ENCODE measurements at regions not wholly inside any gene's neighbourhood (a gene's known extent, or its start where the extent isn't known, plus 50 kb on each side); places are given as distances from the start of the nearest gene placed in this dataset.

GRCh38 chr9:28714188-28714587 lies 1140.9 kb upstream of the C9orf72 start:
- no peaks in the 10 kb centered on the region for H3K27me3 ChIP-seq (ENCODE audit: insufficient read depth, low read length)
- no peaks in the 10 kb centered on the region for H3K79me2 ChIP-seq (ENCODE audit: control insufficient read depth, insufficient read depth, low read length, poor library complexity)
- no peak overlapping the region for H2BK5ac ChIP-seq (ENCODE audit: low read depth, low read length, poor library complexity)
- H3K27ac ChIP-seq (ENCODE audit: low read depth, low read length) = no peak overlapping the region
- no peak overlapping the region for H3K23ac ChIP-seq (ENCODE audit: low read length)
- no peak overlapping the region for H2BK120ac ChIP-seq (ENCODE audit: insufficient read depth, low read length, poor library complexity)
- H3K4ac ChIP-seq (ENCODE audit: low read depth, low read length) = no peak overlapping the region
- H3K18ac ChIP-seq (ENCODE audit: low read length) = no peak overlapping the region
- no peak overlapping the region for H4K12ac ChIP-seq (ENCODE audit: low read depth, low read length)
- no peaks in the 10 kb centered on the region for H3K36me3 ChIP-seq (ENCODE audit: control insufficient read depth in 1 of 2, insufficient read depth in 2 of 2, low read length in 2 of 2)
- H3K9me3 ChIP-seq (ENCODE audit: insufficient read depth, low read depth, low read length) = no peaks in the 10 kb centered on the region
- H3K4me2 ChIP-seq (ENCODE audit: low read length) = no peak overlapping the region
- no peak overlapping the region for H3K14ac ChIP-seq (ENCODE audit: low read length)
- H2BK12ac ChIP-seq (ENCODE audit: low read length) = no peak overlapping the region
- H3K9ac ChIP-seq (ENCODE audit: low read length) = no peak overlapping the region
- H3K4me1 ChIP-seq (ENCODE audit: control insufficient read depth in 1 of 2, insufficient read depth in 2 of 2, low read length in 2 of 2) = no peaks in the 10 kb centered on the region
- no peak overlapping the region for H2AK5ac ChIP-seq (ENCODE audit: low read length)
- no peaks in the 10 kb centered on the region for H3K79me1 ChIP-seq (ENCODE audit: low read length)
- H4K8ac ChIP-seq (ENCODE audit: low read depth, low read length) = no peak overlapping the region
- WGBS (ENCODE audit: extremely low coverage, insufficient coverage, insufficient read length) = no CpG with 5 or more reads among the region's 3 CpGs
- DNase-seq = no peak
- H3K4me3 ChIP-seq (ENCODE audit: low read depth, low read length) = no peak overlapping the region
- H2AFZ ChIP-seq (ENCODE audit: insufficient read depth, low read length, poor library complexity) = no peak overlapping the region
- H4K91ac ChIP-seq (ENCODE audit: low read depth, low read length) = no peak overlapping the region

DNA sequence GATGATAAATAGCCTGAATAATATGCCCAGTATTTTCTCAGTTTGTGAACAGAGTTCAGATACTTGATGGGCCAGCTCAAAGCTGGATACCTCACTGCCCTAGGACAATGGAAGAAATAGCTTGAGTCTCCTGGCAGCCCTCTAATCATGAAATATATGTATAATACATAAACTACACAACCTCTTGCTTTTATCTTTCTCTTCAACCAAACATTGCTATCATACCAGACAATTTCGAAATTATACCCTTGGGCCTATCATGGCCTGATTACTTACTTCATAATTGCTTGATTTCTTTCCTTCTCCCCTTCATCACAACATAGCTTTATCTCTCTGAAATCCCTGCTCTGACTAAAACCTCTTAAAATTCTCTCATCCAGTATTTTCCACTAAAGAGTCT lies 1144.9 kb upstream of the C9orf72 start:
- Histone ChIP-seq H3K9me3 (ENCODE audit: insufficient read depth, low read depth, low read length) (no peaks in the 10 kb centered on the region), H3K9ac (ENCODE audit: low read length) (no peak overlapping the region), H3K23ac (ENCODE audit: low read length) (no peak overlapping the region), H2BK12ac (ENCODE audit: low read length) (no peak overlapping the region), H2BK5ac (ENCODE audit: low read depth, low read length, poor library complexity) (no peak overlapping the region), H3K27me3 (ENCODE audit: insufficient read depth, low read length) (no peaks in the 10 kb centered on the region), H3K36me3 (ENCODE audit: control insufficient read depth in 1 of 2, insufficient read depth in 2 of 2, low read length in 2 of 2) (no peaks in the 10 kb centered on the region), H4K8ac (ENCODE audit: low read depth, low read length) (no peak overlapping the region), H2AFZ (ENCODE audit: insufficient read depth, low read length, poor library complexity) (no peak overlapping the region), H4K12ac (ENCODE audit: low read depth, low read length) (no peak overlapping the region), H3K14ac (ENCODE audit: low read length) (no peak overlapping the region), H3K27ac (ENCODE audit: low read depth, low read length) (no peak overlapping the region), H3K4me3 (ENCODE audit: low read depth, low read length) (no peak overlapping the region), H4K91ac (ENCODE audit: low read depth, low read length) (no peak overlapping the region), H3K4ac (ENCODE audit: low read depth, low read length) (no peak overlapping the region), H2BK120ac (ENCODE audit: insufficient read depth, low read length, poor library complexity) (no peak overlapping the region), H3K4me2 (ENCODE audit: low read length) (no peak overlapping the region), H3K18ac (ENCODE audit: low read length) (no peak overlapping the region), H2AK5ac (ENCODE audit: low read length) (no peak overlapping the region), H3K79me2 (ENCODE audit: control insufficient read depth, insufficient read depth, low read length, poor library complexity) (no peaks in the 10 kb centered on the region), H3K4me1 (ENCODE audit: control insufficient read depth in 1 of 2, insufficient read depth in 2 of 2, low read length in 2 of 2) (no peaks in the 10 kb centered on the region), H3K79me1 (ENCODE audit: low read length) (no peaks in the 10 kb centered on the region)
- no peak for DNase-seq
- no CpG with 5 or more reads among the region's 1 CpG for WGBS (ENCODE audit: extremely low coverage, insufficient coverage, insufficient read length)

- Histone ChIP-seq H3K18ac (ENCODE audit: low read length) (no peak overlapping the region), H3K27me3 (ENCODE audit: insufficient read depth, low read length) (no peaks in the 10 kb centered on the region), H3K79me1 (ENCODE audit: low read length) (no peaks in the 10 kb centered on the region), H3K4me2 (ENCODE audit: low read length) (no peak overlapping the region), H2AK5ac (ENCODE audit: low read length) (no peak overlapping the region), H2BK5ac (ENCODE audit: low read depth, low read length, poor library complexity) (no peak overlapping the region), H3K36me3 (ENCODE audit: control insufficient read depth in 1 of 2, insufficient read depth in 2 of 2, low read length in 2 of 2) (no peaks in the 10 kb centered on the region), H2BK120ac (ENCODE audit: insufficient read depth, low read length, poor library complexity) (no peak overlapping the region), H4K91ac (ENCODE audit: low read depth, low read length) (no peak overlapping the region), H3K79me2 (ENCODE audit: control insufficient read depth, insufficient read depth, low read length, poor library complexity) (no peaks in the 10 kb centered on the region), H2BK12ac (ENCODE audit: low read length) (no peak overlapping the region), H3K14ac (ENCODE audit: low read length) (no peak overlapping the region), H3K23ac (ENCODE audit: low read length) (no peak overlapping the region), H4K8ac (ENCODE audit: low read depth, low read length) (no peak overlapping the region), H3K4ac (ENCODE audit: low read depth, low read length) (no peak overlapping the region), H2AFZ (ENCODE audit: insufficient read depth, low read length, poor library complexity) (no peak overlapping the region), H3K4me3 (ENCODE audit: low read depth, low read length) (no peak overlapping the region), H3K9me3 (ENCODE audit: insufficient read depth, low read depth, low read length) (no peaks in the 10 kb centered on the region), H4K12ac (ENCODE audit: low read depth, low read length) (no peak overlapping the region), H3K4me1 (ENCODE audit: control insufficient read depth in 1 of 2, insufficient read depth in 2 of 2, low read length in 2 of 2) (no peaks in the 10 kb centered on the region), H3K9ac (ENCODE audit: low read length) (no peak overlapping the region), H3K27ac (ENCODE audit: low read depth, low read length) (no peak overlapping the region)
- DNase-seq = no peak
- no CpG with 5 or more reads among the region's 1 CpG for WGBS (ENCODE audit: extremely low coverage, insufficient coverage, insufficient read length)
Measured at GRCh38 chr9:28720746-28721145, 1147.5 kb upstream of the C9orf72 start.

- no peak for DNase-seq
- H3K36me3 ChIP-seq (ENCODE audit: control insufficient read depth in 1 of 2, insufficient read depth in 2 of 2, low read length in 2 of 2) = no peaks in the 10 kb centered on the region
- no peak overlapping the region for H3K18ac ChIP-seq (ENCODE audit: low read length)
- H3K4me1 ChIP-seq (ENCODE audit: control insufficient read depth in 1 of 2, insufficient read depth in 2 of 2, low read length in 2 of 2) = no peaks in the 10 kb centered on the region
- no peak overlapping the region for H2BK120ac ChIP-seq (ENCODE audit: insufficient read depth, low read length, poor library complexity)
- H3K4me2 ChIP-seq (ENCODE audit: low read length) = no peak overlapping the region
- no peaks in the 10 kb centered on the region for H3K79me1 ChIP-seq (ENCODE audit: low read length)
- H3K4ac ChIP-seq (ENCODE audit: low read depth, low read length) = no peak overlapping the region
- H3K14ac ChIP-seq (ENCODE audit: low read length) = no peak overlapping the region
- no peak overlapping the region for H2AFZ ChIP-seq (ENCODE audit: insufficient read depth, low read length, poor library complexity)
- H4K12ac ChIP-seq (ENCODE audit: low read depth, low read length) = no peak overlapping the region
- no peak overlapping the region for H4K8ac ChIP-seq (ENCODE audit: low read depth, low read length)
- H3K79me2 ChIP-seq (ENCODE audit: control insufficient read depth, insufficient read depth, low read length, poor library complexity) = no peaks in the 10 kb centered on the region
- H3K4me3 ChIP-seq (ENCODE audit: low read depth, low read length) = no peak overlapping the region
- H2BK5ac ChIP-seq (ENCODE audit: low read depth, low read length, poor library complexity) = no peak overlapping the region
- no peaks in the 10 kb centered on the region for H3K27me3 ChIP-seq (ENCODE audit: insufficient read depth, low read length)
- no CpG with 5 or more reads among the region's 2 CpGs for WGBS (ENCODE audit: extremely low coverage, insufficient coverage, insufficient read length)
- no peaks in the 10 kb centered on the region for H3K9me3 ChIP-seq (ENCODE audit: insufficient read depth, low read depth, low read length)
- no peak overlapping the region for H4K91ac ChIP-seq (ENCODE audit: low read depth, low read length)
- no peak overlapping the region for H2AK5ac ChIP-seq (ENCODE audit: low read length)
- H3K9ac ChIP-seq (ENCODE audit: low read length) = no peak overlapping the region
- H3K27ac ChIP-seq (ENCODE audit: low read depth, low read length) = no peak overlapping the region
- H3K23ac ChIP-seq (ENCODE audit: low read length) = no peak overlapping the region
- H2BK12ac ChIP-seq (ENCODE audit: low read length) = no peak overlapping the region
Measured at GRCh38 chr9:28730111-28730510, 1156.8 kb upstream of the C9orf72 start.
